Fibroblast of skin of back (primary cell): ENCODE measurements at regions not wholly inside any gene's neighbourhood (a gene's known extent, or its start where the extent isn't known, plus 50 kb on each side); places are given as distances from the start of the nearest gene placed in this dataset.
A peak's percentile ranks its signal among the peaks of the same experiment; 100 is the strongest.

Source experiments
- DNase-seq: peaks from one replicate; pipeline ENCODE4 v3.0.0-alpha.2; 2013

DNA sequence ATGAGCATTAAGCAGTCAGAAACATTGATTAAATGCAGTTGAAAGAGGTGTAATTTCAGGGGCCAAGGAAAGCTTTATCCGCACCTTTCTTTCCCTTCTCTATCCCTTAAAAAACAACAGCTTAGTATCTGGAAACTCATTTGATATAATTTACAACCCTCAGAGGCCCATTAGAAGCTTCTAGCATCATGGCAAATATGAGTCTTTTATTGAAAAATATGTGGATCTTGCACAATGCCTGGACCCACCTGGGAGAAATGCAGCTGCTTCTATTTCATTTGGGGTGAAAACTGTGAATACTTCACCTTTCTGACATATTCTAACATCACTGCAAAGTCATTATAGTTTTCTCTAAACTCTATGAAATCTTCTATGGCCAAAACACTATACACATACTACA is 492.2 kb upstream of the PSMD7 start:
- DNase-seq, result no peak

DNA sequence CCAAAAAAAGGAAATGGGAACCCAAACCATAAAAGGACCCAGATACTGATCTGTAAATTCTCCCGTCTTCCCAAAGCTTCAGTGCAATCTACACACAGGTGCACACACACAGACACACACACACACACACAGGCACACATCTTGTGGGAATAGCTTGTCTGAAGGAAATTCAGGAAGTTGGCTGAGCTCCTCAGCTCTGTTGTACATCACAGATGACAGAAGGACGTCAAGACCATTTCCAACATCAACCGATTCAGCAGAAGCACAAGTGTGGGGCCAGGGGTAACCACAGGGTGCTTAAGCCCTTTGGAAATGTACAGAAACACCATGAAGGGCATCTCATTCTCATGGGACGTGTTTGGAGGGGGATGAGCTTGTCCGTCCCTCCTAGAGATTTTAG is 498.1 kb upstream of the PSMD7 start:
- DNase-seq, result no peak

DNA sequence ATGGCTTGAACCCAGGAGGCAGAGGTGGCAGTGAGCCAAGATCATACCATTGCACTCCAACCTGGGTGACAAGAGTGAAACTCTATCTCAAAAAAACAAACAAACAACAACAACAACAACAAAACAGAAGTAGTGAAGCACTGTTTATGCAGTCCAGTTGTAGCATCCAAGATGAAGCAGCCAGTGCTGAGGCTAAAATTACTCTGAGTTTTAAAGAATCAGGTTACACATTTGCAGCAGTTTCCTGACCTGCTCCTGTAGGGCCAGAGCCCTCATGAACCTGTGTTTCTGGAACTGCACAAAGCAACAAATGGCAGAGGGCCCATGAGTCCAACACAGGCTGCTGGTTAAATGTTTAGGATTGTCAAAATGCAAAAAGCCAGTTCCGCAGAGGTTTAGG is 499.5 kb upstream of the PSMD7 start:
- no peak for DNase-seq

DNA sequence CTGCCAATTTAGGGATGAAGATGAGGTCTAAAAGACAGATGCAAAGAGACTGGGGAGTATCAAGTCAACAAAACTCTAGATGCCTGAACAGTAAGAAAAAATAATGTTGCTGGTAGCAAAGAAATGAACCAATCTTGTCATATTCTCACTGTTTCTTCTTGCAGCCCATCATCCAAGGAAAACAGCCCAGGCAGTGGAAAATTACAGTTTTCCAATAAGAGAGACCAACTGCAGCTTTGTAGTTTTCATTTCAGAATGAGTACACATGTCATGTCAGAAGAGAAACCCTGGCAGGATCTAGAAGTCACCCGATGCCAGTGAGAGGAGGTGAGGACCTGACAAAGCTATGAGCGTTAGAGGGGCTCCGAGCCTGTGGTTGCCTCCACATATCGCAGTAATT is 500.4 kb upstream of the PSMD7 start:
- no peak for DNase-seq

DNA sequence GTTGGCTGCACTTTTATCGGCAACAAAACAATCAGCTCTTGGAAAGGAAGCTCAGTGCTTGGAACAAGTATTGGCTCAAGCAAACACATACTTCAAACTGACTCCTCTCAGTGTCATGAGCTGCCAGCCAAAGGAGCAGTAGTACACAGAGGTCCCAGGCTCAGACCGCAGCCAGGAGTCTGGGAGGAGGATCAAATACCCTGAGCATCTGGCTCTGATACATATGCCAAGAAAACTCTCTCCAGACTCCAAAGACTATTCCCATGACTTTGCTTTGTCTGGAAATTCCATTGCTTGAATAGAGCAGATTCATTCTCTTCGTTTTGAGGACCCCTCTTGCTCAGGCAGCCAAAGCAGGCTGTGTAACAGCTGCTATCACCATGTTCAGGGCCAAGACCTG is 501.6 kb upstream of the PSMD7 start:
- DNase-seq, result no peak

DNA sequence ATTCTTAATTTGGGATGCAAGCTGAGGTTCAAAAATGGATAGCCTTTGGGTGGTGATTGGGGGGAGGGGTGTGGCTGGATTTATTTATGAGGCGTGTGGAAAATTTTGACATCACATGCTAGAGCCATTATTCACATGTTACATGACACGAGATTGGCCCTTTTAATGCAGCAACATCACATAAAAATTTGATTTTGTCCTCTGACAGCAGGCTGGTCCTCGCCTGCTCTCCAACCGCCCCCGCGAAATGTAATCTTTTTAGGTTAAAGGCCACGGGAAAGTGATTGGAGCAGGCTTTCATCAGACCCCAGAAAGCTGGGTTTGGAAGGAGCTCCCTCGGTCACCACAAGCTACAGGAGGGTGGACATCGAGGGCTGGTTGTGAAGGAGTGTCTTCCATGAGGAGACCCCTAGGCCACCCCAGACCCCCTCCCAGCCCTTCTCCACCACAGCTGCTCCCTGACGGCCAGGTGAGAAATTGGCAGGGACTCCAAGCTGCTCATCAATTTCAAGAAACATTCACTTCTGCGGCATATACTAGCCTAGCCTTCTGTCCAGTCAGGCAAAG is 502.7 kb upstream of the PSMD7 start:
- DNase-seq, result no peak

DNA sequence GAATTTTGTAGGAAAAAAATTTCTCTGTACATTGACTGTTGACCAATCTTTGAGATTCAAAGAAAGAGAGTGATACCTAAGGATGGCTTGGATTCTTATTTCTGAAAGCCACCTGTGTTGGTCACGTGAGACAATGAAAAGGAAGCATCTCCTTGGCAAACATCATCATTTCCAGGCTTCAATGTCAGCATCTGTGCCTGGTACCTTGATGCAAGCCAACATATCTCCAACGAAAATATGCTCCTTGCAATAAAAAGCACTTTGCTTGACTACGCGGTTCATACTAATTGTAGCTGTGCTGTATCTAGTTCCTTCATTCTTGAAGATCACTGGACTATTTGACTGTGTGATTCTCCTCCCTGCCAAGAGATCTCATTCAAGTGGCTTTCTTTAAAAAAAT is 503.4 kb upstream of the PSMD7 start:
- DNase-seq, result no peak

DNA sequence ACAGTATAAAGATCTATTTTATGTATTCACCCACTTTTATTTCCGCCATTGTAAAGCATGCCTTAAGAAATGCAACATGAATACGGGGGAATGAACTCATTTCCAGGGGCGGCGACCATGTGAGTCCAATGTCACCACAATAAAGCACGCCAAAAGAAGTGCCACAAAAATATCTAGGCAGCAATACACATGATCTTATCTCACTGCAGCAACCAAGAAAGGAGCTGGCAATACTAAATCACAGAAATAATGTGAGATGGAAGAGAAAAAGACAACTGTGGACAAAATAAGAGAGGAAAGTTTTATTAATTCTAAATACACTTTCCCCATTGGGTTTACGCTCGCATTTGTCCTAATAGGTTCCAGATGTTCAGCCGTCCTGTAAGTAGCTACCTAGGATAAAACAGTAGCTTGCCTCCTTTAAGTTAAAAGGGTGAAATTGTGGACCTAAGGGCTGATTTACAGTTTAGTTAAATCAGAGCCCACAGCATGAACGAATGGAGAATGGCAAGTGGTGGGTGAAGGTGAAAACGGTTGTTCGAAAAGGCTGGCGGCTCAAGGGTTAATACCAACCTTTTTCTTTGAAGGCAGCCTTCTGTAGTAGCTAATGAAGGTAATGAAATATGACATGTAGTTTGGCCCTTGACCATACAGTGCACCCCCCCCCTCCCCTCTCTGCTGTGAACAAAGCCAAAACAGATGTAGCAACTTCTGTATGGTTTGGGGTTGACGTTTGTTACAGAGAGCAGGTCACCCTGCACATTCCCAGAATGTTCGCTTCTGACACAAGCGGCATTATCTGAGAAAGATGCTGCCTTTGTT is 504.2 kb upstream of the PSMD7 start:
- DNase-seq, result no peak

DNA sequence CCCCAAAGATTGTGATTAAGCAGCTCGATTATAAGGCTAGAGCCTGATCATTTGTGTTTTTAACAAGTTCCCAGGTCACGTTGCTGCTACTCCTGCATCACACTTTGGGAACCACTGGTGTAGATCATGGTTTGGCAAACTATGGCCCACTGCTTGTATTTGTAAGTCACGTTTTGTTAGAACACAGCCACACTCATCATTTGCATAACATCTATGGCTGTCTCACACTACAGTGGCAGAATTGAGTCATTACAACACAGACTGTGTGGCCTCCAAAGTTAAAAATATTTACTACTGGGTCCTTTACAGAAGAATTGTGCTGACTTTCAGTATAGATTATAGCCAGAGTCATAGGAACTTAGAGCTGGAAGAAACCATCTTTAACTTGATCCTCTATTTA is 515.3 kb upstream of the PSMD7 start:
- no peak for DNase-seq

DNA sequence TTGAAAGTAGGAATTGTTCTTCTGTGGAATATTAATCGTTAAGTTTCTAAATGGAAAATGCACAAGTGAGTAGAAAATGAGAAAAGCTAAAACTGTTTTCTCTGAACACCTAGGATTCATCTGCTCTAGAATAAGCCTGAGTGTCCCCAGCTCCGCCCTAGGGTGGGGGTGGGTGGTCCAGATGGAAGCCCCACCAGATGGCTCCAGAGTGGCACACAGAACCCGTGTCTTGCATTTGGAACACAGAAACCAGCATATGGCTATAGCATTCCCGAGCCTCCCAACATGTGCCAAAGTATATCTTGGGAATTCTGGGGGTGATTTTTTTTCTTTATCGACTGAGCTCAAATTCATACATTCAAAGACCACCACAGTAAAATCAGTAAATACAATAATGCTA is 517.7 kb upstream of the PSMD7 start:
- DNase-seq, result no peak

DNA sequence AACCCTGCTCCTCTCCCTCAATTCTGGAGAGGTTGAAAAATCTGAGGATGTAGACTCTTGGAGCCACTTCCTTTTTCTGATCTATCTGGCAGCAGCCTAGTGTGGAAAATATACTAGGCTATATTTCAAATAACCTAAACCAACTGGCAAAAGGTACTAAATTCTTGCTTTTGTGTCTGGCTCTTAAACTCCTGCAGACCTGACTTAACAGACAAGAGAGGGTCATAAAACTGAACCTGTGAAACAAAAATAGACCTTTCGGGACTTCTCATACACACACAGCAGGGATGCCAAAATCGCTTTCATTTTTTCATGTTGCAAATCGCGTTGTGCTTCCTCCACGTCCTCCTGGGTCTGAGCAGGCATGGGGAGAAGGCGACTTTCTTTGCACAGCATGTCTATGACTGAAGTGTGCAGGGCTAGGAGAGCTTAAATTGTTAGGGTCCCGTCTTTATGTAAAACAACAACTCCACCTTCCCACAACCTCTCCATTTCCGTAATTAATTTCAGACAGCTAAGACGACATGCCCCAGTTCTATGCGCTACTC is 520.7 kb upstream of the PSMD7 start:
- DNase-seq, result no peak

DNA sequence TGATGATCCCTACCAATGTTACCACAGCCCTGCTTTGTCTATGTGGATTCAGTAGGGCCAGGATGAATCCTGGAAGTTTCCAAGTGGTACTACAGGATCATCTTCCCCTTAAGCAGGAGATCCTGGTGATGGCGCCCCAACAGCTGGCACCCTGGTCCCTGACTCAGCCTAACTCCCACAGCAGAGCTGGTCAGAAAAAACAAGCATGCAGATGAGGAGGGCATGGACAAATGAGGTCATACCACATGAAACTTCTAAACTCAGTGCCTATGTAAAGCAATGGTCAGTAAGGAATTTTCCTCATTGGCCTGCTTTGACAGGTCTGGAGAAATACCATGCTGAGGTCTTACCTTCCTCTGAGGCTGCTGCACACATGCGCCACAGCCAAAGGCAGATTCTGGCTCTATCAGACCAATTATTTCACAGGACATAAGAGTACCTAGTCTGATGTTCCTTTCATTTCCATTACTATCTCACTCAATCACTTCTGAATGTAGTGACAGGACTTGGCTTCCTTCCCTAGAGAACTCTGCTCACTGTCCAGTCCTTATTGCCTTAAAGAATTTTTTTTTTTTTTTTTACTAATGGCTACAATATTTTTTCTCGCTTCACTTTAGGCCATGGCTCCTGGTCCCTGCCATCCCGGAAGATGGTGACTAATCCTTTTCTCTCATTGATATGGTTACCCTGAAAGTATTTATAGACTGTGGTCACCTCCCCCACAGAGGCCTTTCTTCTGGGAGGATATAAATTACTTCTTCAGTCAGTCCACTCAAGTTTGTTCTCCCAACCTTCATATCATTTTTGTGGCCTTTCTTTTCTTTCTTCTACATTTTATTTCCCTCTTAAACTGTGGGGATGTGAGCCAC is 525.2 kb upstream of the PSMD7 start:
- DNase-seq, result peak; percentile 59

DNA sequence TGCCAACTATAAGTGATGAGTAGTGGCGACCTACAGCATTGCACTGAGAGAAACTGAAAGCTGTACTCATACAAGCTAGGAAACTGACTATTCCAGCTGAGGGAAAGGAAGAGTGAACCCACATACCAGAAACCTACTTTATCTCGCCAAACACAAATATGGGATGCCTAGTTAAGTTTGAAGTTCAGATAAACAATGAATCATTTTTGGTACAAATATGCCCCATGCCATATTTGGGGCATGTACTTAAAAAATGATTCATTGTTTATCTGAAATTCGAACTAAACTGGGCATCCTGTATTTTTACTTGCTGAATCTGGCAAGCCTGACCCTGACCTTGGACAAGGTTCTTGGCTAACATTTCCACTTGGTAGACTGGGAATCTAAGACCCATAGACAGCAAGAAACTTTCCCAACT is 527.8 kb upstream of the PSMD7 start:
- peak; percentile 34 for DNase-seq

DNA sequence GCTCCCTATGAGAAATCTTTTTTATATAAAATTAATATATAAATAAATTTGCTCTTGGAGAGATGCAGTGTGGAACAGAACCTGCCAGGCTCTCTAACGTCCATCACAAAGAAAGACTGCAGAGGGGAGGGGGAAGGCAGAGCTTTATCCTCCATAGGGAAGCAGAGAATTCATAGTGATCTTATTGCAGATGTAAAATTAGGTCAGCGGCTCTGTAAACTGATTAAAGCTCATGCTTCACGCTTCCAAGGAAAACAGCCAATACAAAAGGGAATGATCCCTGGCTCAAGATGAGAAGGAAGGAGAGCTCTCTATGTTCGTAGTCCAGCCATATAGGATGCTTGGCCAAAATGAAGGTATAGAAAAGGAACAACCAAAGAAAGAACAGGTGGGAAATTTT is 532.3 kb upstream of the PSMD7 start:
- no peak for DNase-seq

DNA sequence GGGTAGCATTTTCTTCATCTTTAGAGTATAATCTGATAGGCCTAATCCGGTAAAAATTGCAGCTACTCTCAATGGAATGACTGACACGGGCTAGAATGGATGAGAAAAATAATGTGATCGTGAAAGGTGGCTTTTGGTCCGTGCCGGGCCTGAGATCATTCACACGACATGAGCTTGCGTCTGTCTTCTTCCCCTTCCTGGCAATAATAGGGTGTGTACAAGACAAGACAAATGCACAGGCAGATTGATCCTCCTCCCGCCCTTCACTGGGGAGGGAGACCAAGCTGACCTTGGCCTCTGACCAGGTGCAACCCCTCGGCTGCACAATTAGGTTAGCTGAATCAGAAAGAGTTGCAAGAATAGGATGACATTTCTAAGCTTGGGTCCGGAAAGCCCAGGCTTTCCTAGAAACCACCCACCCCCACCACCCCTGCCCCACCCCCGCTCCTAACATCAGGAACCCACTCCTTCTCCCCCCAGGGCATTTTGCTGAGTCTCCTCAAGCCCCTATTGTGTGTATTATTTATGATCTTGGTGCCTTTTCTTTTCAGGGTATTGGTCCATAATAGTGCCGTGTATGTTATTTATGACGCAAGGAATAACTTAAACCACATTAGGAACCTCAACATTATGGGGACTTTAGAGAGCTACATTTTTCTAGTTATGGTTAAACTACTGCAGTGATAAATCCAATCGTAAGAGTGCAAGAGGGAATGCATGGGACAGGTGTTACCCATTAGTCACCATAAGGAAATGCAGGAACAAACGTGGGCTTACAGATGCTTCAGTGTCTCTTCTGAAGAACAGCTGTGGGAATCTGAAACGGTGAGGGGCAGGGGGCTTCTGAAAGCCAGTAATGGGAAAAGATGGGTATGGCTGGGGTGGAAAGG is 540.1 kb upstream of the PSMD7 start:
- no peak for DNase-seq

DNA sequence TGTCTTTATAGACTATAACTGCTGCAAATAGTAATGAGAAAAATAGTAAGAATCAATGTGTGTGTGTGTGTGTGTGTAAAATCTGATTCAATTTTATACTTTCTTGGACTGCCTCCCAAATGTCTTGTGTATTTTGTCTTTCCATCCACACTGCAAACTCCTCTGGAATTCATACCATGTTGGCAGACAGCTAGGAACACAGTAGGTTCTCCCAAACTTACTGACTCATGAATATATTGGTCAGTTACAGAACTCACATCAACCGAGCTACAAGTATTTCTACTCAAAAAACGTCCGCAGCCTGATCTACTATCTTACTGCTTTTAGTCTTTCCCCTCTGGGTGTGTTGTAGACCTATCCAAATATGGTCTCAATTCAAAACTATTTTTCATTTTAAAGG is 542.7 kb upstream of the PSMD7 start:
- peak; percentile 5 for DNase-seq

DNA sequence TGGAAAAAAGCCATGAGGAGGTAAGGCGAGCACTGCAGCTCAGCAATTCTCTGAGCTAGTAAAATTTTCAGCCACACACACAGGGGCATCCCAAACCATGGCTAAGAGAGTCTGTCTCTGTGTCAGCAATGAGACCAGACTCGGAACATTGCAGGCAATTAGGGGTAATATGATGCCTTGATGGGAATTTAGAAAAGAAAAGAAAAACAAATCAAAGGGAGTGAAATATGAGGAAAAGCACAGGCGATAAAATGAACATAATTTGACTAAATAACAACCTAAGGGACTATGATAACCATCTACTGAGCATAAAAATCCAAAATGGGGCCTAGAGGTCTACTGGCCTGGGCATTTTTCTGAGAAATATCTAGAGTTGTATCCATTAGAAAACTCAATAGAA is 546.0 kb upstream of the PSMD7 start:
- no peak for DNase-seq

DNA sequence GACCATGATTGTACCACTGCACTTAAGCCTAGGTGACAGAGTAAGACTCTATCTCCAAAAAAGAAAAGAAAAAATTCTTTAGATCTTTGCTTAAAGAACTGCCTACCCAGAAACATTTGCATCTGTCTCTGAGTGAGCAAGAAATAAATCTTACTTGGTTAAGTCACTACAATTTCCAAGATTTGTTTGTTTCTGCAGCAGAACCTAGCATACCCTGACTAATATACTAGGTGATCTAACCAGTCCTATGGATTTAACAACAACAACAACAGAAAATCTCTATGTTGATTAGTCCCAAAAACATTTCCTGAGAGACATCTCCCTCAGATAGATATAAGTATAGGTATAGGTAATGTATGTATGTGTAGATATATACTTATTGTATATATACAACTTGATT is 549.3 kb upstream of the PSMD7 start:
- no peak for DNase-seq

DNA sequence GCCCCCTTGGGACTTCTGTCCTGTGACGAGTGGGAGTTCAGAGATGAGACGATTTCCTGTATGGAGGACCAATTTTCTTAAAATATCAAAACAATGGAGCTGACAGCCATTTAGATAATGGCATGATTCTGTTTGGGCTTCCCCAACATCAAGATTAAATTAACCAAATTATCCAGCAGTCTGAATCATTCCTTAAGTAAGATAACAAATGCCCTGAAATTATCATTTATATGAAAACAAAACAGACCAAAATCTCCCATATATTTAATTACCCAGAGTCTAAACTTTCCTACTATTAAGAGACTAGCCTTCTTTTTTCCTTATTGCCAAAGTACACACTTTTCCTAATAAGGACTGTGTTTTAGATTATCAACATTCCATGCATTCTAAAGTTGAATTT is 550.1 kb upstream of the PSMD7 start:
- DNase-seq, result no peak

DNA sequence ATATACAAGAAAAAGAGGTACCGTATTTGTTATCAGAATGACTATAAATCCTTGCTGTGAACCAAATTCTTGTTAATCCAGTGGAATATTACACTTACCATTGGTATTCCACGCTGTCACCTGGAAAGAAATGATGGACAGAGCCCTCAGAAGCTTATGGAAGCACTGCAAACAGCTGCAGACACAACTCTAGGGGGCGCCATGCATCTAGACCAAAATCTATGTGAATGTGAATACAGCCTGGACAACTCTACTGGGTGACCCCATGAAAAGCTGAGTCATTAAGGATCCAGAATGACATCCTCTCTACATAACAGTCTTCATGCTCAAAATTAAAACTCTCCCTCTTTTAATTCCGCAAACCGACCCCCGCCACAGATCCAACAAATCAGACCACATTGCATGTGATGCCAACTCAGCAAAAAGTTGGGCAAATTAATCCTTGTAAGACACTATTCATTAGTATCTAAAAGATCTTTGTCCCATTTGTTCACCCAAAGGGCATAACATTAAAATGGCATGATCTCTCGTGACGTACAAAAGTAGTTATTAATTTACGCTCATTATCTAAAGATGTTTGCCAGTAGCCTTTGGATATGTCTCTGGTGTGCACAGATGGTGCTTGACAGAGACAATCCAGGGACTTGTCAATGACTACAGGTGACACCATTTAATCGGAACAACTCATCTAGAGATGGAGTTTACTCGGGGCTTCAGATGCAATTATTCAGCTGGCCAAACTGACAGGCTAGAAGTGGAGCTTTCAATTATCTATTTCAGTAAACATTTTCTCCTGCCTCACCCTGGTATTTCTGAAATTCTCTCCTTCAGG is 552.7 kb upstream of the PSMD7 start:
- no peak for DNase-seq

DNA sequence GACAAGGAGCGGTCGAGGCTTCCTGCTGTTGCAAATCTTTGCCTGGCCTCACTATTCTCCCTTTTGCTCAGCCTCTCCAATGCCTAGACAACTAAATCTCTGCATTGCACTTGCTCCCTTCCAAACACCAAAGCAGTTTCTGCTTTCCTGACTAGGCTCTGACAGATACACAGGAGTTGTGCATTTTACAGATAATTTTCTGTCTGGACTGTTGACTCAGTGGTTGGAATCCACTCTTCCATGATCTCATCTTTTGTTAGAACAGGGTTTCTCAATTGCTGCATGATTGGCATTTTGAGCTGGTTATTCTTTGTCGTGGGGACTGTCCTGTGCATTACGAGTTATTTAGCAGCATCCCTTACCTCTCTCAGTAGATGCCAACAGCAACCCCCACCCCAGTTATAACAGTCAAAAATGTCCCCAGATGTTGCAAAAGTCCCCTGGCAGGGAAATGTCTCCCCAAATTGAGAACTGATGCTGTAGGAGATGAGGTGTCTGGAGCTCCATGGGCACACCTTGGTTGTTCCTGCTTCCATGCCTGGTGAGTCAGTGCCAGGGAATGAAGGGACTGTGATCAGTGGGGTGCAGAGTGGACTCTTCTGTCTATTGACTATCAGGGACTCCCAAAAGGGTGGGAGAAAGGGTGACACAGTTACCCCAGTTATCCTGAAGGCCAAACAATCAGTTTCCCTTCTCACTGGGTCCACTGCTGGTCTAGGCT is 557.4 kb upstream of the PSMD7 start:
- no peak for DNase-seq
